HL-60 (cell line): ENCODE measurements at regions not wholly inside any gene's neighbourhood (a gene's known extent, or its start where the extent isn't known, plus 50 kb on each side); places are given as distances from the start of the nearest gene placed in this dataset.

Source experiments
- POLR2AphosphoS5 ChIP-seq: IDR thresholded peaks from 2 replicates; pipeline ENCODE4 v1.6.1; 2012; ENCODE audit warnings: low read depth
- TF ChIP-seq, protein P1 (sequence below): IDR thresholded peaks from 2 replicates; pipeline ENCODE4 v1.6.1; 2012; ENCODE audit warnings: low read depth; ENCODE audit not compliant: insufficient replicate concordance

DNA sequence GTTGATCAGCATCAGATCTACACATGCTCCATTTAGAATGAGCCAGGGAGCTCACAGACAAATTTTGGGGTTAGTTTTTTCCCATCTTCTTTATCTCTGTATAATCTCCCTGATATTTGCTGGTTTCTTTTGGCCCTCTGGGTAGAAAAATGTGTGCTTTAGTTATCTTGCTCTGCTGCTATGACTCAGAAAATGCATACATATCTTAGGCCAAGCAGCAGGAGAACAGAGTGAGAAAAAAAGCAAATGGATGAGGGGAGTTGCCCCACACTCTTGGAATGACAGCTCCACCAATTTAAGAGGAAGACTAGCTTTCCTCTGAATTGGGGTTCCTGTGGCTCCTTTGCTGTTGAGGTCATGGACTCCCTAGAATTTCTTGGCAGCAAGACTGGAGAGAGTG, 331.8 kb downstream of the KCNJ3 start:
- TF ChIP-seq, protein P1, sequence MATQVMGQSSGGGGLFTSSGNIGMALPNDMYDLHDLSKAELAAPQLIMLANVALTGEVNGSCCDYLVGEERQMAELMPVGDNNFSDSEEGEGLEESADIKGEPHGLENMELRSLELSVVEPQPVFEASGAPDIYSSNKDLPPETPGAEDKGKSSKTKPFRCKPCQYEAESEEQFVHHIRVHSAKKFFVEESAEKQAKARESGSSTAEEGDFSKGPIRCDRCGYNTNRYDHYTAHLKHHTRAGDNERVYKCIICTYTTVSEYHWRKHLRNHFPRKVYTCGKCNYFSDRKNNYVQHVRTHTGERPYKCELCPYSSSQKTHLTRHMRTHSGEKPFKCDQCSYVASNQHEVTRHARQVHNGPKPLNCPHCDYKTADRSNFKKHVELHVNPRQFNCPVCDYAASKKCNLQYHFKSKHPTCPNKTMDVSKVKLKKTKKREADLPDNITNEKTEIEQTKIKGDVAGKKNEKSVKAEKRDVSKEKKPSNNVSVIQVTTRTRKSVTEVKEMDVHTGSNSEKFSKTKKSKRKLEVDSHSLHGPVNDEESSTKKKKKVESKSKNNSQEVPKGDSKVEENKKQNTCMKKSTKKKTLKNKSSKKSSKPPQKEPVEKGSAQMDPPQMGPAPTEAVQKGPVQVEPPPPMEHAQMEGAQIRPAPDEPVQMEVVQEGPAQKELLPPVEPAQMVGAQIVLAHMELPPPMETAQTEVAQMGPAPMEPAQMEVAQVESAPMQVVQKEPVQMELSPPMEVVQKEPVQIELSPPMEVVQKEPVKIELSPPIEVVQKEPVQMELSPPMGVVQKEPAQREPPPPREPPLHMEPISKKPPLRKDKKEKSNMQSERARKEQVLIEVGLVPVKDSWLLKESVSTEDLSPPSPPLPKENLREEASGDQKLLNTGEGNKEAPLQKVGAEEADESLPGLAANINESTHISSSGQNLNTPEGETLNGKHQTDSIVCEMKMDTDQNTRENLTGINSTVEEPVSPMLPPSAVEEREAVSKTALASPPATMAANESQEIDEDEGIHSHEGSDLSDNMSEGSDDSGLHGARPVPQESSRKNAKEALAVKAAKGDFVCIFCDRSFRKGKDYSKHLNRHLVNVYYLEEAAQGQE, result no peak
- no peak for TF ChIP-seq POLR2AphosphoS5
